Mammary epithelial cell (primary cell): ENCODE measurements at regions not wholly inside any gene's neighbourhood (a gene's known extent, or its start where the extent isn't known, plus 50 kb on each side); places are given as distances from the start of the nearest gene placed in this dataset.

Experiments used
- EZH2 ChIP-seq: IDR thresholded peaks from 2 replicates; pipeline ENCODE4 v1.6.1; 2012; ENCODE audit warnings: low read length, inconsistent platforms, borderline replicate concordance
- TF ChIP-seq, protein P1 (sequence below), 2 donors: IDR thresholded peaks in 1 of 2; conservative IDR thresholded peaks in 1 of 2; 2 replicates each; pipeline ENCODE4 v1.5.1; 2011 to 2012; ENCODE audit warnings: inconsistent platforms in 2 of 2, low read length in 2 of 2, mild to moderate bottlenecking in 2 of 2, control low read depth in 1 of 2, low read depth in 1 of 2; ENCODE audit not compliant: insufficient read depth in 1 of 2; ENCODE audit errors: extremely low read depth in 1 of 2

DNA sequence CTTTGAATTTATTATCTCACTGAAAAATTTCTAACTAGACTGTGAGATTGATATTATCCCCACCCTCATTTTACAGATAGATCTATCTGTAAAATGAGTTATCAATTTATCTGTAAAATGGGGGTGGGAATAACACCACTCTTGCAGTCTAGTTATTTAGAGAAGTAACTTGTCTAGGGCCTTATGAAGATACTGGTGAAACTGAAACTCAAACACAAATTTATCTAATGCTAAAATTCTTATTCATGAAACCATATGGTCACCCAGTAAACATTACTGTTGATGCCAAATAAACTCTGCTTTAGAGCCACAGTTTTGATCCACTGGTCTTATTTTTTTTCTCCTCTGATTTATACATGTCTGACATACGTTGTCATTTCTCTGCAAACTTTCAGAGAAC, 52.1 kb upstream of the SMIM36 start:
- TF ChIP-seq, protein P1, sequence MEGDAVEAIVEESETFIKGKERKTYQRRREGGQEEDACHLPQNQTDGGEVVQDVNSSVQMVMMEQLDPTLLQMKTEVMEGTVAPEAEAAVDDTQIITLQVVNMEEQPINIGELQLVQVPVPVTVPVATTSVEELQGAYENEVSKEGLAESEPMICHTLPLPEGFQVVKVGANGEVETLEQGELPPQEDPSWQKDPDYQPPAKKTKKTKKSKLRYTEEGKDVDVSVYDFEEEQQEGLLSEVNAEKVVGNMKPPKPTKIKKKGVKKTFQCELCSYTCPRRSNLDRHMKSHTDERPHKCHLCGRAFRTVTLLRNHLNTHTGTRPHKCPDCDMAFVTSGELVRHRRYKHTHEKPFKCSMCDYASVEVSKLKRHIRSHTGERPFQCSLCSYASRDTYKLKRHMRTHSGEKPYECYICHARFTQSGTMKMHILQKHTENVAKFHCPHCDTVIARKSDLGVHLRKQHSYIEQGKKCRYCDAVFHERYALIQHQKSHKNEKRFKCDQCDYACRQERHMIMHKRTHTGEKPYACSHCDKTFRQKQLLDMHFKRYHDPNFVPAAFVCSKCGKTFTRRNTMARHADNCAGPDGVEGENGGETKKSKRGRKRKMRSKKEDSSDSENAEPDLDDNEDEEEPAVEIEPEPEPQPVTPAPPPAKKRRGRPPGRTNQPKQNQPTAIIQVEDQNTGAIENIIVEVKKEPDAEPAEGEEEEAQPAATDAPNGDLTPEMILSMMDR (conservative IDR thresholded peaks at IDR 0.05 in 1 of 2, IDR thresholded peaks at IDR 0.05 in 1 of 2; ENCODE audit: extremely low read depth in 1 of 2, insufficient read depth in 1 of 2, low read depth in 1 of 2, low read length in 2 of 2), result no peak
- no peak for TF ChIP-seq EZH2
